ENCODE measurements at regions not wholly inside any gene's neighbourhood (a gene's known extent, or its start where the extent isn't known, plus 50 kb on each side); places are given as distances from the start of the nearest gene placed in this dataset.

DNA sequence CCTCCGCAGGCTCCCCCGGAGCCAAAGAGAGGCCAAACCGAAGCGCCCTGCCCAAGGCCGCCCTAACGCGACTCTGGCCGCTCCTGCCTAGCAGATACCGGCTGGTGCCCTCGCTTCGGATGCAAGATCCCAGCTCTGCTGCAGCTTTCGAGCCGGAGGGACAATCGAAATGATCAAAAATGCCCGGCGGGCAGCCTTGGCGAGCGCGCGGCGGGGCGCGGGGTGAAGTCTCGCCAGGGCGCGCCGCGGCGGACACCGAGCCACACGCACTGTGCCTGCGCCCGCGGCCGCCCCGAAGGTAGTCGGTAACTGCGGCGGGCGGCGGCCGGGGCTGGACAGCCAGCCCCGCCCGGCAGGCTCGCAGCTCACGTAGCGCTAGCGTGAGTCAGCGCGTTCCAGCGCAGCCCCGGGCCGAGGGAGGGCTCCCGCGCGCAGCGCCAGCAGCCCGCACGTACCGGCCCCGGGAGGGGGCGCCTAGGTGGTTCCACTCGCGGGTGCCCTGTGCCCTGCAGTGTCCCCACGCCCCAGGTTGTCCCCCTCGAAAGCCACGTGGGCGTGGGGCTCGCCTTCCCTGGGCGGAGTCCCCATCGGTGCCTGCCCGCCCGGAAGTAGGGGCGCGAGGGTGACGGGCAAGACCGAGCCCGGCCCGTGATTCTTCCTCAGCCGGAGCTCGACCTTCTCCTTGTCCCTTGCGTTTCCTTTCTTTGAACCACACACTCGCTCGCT, 109.2 kb upstream of the EGLN3 start (continued):
- TF ChIP-seq, protein P1, sequence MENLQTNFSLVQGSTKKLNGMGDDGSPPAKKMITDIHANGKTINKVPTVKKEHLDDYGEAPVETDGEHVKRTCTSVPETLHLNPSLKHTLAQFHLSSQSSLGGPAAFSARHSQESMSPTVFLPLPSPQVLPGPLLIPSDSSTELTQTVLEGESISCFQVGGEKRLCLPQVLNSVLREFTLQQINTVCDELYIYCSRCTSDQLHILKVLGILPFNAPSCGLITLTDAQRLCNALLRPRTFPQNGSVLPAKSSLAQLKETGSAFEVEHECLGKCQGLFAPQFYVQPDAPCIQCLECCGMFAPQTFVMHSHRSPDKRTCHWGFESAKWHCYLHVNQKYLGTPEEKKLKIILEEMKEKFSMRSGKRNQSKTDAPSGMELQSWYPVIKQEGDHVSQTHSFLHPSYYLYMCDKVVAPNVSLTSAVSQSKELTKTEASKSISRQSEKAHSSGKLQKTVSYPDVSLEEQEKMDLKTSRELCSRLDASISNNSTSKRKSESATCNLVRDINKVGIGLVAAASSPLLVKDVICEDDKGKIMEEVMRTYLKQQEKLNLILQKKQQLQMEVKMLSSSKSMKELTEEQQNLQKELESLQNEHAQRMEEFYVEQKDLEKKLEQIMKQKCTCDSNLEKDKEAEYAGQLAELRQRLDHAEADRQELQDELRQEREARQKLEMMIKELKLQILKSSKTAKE (CRISPR knock-in tag; IDR thresholded peaks at IDR 0.05; ENCODE audit: borderline replicate concordance), result no peak
- TF ChIP-seq KDM6A (CRISPR knock-in tag; IDR thresholded peaks at IDR 0.05; ENCODE audit: low read depth) (no peak), ZNF746 (CRISPR knock-in tag; IDR thresholded peaks at IDR 0.05) (no peak), NFKB2 (CRISPR knock-in tag; IDR thresholded peaks at IDR 0.05; ENCODE audit: borderline replicate concordance) (no peak), ZBTB42 (CRISPR knock-in tag; IDR thresholded peaks at IDR 0.05) (no peak), TP53 (CRISPR knock-in tag; conservative IDR thresholded peaks at IDR 0.05) (no peak), LRRFIP1 (CRISPR knock-in tag; conservative IDR thresholded peaks at IDR 0.05) (no peak), TMF1 (CRISPR knock-in tag; IDR thresholded peaks at IDR 0.05; ENCODE audit: low read depth) (no peak; the same call in 1 of the 2 replicates)
- TF ChIP-seq, protein P2, sequence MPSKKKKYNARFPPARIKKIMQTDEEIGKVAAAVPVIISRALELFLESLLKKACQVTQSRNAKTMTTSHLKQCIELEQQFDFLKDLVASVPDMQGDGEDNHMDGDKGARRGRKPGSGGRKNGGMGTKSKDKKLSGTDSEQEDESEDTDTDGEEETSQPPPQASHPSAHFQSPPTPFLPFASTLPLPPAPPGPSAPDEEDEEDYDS (CRISPR knock-in tag; IDR thresholded peaks at IDR 0.05), result peak; percentile 22; the same call in 1 of the 2 replicates
- TF ChIP-seq, protein P3, sequence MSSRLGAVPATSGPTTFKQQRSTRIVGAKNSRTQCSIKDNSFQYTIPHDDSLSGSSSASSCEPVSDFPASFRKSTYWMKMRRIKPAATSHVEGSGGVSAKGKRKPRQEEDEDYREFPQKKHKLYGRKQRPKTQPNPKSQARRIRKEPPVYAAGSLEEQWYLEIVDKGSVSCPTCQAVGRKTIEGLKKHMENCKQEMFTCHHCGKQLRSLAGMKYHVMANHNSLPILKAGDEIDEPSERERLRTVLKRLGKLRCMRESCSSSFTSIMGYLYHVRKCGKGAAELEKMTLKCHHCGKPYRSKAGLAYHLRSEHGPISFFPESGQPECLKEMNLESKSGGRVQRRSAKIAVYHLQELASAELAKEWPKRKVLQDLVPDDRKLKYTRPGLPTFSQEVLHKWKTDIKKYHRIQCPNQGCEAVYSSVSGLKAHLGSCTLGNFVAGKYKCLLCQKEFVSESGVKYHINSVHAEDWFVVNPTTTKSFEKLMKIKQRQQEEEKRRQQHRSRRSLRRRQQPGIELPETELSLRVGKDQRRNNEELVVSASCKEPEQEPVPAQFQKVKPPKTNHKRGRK (CRISPR knock-in tag; IDR thresholded peaks at IDR 0.05), result no peak

Measured in HepG2 (cell line).